Urothelium cell line (cell line): ENCODE measurements at regions not wholly inside any gene's neighbourhood (a gene's known extent, or its start where the extent isn't known, plus 50 kb on each side); places are given as distances from the start of the nearest gene placed in this dataset.
"Not testable (repeated sequence)": the region's sequence is repeated elsewhere in the genome, so short reads cannot be mapped to it uniquely, and the experiment has no call there.

Experiments used
- DNase-seq: peaks from one replicate; pipeline ENCODE4 v3.0.0; 2011; ENCODE audit warnings: low spot score, mixed read lengths
- FAIRE-seq: peaks from 2 replicates; lab custom pipeline; 2011; peaks lifted over from hg19 to GRCh38; lab: Jason Lieb, UNC

DNA sequence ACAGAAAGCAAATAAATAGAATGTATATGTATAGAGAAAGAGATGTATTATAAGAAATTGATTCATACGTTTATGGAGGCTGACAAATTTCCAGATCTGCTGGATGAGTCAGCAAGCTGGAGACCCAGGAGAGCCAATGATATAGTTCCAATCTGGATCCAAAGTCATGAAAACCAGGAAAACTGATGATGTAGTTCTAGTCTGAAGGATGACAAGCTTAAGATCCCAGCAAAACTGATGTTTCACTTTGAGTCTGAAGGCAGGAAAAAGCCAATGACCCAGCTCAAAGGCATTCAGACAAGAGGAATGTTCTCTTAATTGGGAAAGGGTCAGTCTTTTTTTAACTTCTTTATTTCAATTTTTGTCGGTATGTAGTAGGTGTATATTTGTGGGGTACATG lies 102.6 kb downstream of the LHFPL1 start:
- no peak for FAIRE-seq
- no peak for DNase-seq

GRCh38 chrX:112571388-112571787 lies 108.3 kb downstream of the LHFPL1 start:
- FAIRE-seq (no peak), DNase-seq (no peak)

- no peak for FAIRE-seq
- no peak for DNase-seq
These were observed 123.9 kb downstream of the LHFPL1 start for GRCh38 chrX:112555831-112556230.

DNA sequence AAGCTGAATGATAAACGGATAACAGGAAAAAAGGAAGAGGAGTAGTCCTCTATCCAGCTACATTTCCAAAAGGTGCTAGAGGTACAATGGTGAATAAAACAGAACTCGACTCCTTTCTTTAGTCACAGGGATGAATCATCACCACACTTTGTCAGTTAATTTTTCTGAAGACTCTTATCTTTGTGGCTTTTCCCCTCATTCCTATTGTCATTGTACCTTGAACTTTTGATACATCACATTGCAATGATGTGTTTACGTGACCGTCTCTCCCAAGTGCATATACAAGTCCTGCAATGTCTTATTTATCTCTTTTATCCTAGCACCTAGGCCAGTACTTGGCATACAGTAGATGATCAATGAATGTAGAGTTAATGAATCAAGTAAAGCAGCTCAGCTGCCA lies 134.7 kb downstream of the LHFPL1 start:
- no peak for DNase-seq

GRCh38 chrX:112536544-112536943 lies 143.2 kb downstream of the LHFPL1 start:
- DNase-seq (peak; percentile 1), FAIRE-seq (no peak)

More for the DNA sequence above, 134.7 kb downstream of the LHFPL1 start:
- no peak for FAIRE-seq

DNA sequence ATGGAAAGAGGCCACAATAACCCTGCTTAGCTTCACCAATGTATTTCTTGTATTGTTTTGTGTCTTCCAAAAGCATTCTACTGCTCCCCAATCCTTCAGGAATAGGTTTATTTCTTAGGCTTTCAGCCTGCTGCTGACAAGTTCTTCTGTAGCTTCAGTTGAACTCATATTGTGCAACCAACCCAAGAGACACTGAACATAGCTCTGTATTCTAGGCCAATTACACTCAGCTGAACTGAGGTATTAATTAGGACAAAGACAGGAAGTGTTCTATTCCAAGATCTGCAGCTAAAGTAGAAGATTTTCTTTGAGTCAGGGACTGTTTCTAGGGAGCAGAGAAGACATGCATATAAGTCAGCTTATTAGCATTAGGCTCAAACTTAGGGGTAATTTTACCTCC lies 151.8 kb downstream of the LHFPL1 start:
- DNase-seq: no peak
- FAIRE-seq: no peak

DNA sequence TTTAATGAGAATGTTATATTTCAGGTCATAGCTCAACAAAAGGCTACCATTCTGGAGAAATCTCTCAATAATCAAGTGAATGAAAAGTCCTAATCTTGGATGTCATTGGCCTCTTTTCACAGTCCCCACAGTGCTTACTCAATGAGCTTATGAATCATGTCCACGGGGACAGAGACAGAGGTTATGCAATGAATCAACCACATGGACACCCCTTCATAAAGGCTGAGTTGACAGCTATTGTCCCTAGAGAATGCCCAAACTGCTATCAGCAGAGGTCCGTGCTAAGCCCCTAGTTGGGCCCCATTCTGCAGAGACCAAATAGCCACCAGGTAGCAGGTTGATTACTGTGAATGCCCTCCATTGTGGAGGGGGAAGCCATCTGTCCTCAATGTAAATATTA lies 158.1 kb downstream of the LHFPL1 start:
- no peak for DNase-seq
- FAIRE-seq: no peak

DNA sequence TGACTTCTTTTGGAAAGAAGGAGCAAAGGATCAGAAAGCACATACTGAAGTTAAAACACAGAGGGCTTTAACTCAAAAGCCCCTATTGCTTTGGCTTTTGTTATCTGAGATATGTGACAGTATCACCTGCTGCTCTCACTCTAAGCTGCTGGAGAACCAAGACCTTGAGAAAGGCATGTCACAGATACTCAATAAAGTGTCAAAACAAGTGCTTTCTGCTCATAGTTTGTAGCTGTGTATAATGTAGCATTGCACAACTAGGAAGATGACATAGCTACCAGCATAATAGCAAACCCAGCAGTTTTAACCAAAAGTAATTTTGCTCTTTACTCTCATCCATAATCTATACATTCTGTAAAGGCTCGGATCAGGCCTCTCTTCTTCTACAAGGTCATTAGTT lies 159.6 kb downstream of the LHFPL1 start:
- FAIRE-seq (no peak), DNase-seq (no peak)

- DNase-seq: no peak
- FAIRE-seq: no peak
These were observed 166.6 kb downstream of the LHFPL1 start for GRCh38 chrX:112513154-112513553.

DNA sequence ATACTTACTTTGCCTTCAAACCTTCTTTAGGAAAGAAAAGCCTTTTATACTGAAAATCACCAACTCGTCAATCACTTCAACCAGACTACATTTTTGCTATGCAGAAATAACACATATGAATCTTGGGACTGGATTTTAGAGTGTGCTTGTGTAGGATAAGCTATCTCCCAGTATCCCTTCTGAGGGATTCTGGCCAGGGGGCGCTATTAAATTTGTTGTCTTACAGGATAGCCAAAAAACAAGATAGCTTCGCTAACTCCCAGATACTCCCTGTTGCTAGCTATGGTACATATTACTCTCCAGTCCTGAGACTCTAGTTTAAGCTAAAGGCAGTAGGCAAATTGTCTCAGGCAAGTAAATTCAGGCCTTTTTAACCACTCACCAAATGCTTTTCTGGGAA lies 167.2 kb downstream of the LHFPL1 start:
- DNase-seq: no peak
- no peak for FAIRE-seq

DNA sequence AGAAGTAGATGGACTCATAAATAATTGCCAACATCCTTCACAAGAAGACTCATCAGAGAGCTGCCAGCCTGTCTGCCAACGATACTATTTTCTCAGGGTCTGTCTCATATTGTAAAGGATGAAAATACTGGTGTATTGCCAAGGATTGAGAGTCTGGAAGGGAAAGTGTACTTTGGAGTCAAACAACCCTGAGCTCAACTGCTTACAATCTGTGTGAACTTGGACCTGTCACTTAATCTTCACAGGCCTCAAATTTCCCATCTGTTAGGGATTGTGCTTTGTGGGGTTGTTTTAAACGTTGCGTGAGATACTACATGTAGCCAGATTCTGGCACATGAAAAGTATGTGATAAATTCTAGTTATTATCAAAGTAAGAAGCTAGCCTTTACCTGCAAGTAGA lies 169.1 kb downstream of the LHFPL1 start:
- DNase-seq (no peak), FAIRE-seq (no peak)

- no peak for FAIRE-seq
- no peak for DNase-seq
These were observed 202.1 kb downstream of the LHFPL1 start for GRCh38 chrX:112477653-112478052.

- FAIRE-seq: no peak
- DNase-seq: no peak
These were observed 206.1 kb downstream of the LHFPL1 start for GRCh38 chrX:112473654-112474053.

- FAIRE-seq (no peak), DNase-seq (no peak)
These were observed 209.2 kb downstream of the LHFPL1 start for GRCh38 chrX:112470551-112470950.

GRCh38 chrX:112461949-112462450 lies 217.7 kb downstream of the LHFPL1 start:
- DNase-seq, FAIRE-seq: not testable (repeated sequence)

GRCh38 chrX:112457788-112458187 lies 221.9 kb downstream of the LHFPL1 start:
- DNase-seq: no peak
- no peak for FAIRE-seq

DNA sequence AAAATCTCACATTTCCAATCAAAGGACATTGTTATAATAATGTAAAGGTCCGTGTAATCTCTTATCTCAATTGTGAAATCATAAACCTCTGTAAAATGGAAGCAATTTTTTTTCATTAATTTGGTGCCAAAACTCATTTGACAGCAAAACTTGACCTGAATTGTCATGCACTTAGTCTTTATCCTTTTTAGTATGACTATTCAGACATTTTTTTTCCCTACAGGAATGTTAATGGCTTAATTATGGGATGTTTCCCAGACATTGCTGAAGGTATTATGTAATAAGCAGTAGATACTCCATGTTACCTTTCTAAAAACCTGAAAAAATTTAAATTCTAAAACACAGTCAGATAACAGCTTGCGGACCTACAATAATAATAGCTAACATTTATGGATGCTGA lies 228.9 kb downstream of the LHFPL1 start:
- no peak for FAIRE-seq
- DNase-seq: no peak

DNA sequence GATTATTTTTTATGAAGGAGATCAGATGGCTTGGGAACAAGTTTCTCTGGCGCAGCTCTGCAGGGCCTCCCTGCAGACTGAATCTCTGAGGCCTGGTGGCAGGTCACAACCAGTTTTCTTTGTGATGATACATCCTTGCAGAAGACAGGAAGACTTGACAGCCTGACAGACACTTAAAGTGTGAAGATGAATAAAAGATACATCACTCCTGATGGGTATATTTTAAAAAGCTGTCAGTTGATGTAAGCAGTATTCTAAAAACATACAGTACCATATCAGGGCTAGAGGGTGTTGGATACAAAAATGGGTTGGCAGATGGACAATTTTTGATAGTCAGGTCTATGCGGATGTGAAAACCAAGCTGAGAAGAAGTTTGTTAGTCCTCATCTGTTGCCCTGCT lies 239.5 kb downstream of the LHFPL1 start:
- no peak for FAIRE-seq
- DNase-seq: no peak

- FAIRE-seq: no peak
- no peak for DNase-seq
These were observed 255.6 kb downstream of the LHFPL1 start for GRCh38 chrX:112424166-112424565.

DNA sequence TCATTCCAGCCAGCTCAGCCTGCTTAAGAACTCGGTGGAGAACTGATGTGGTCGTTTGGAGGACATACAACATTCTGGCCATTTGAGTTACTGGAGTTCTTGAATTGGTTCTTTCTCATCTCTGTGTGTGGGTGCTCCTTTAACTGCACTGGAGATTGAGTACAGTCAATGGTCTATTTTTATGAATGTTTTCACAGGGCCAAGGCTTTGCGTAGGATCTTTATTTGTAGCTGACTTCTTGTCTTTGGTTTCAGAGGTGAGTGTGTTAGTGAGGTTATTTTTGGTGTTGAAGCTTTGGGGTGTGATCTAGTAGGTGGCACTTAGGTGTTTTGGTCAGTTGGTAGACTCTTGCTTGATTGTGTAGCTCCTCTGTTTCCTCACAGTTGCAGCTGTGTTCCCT lies 288.4 kb downstream of the LHFPL1 start:
- FAIRE-seq (no peak), DNase-seq (no peak)

GRCh38 chrX:112381649-112382298 lies 298.0 kb downstream of the LHFPL1 start:
- not testable (repeated sequence) for DNase-seq, FAIRE-seq

DNA sequence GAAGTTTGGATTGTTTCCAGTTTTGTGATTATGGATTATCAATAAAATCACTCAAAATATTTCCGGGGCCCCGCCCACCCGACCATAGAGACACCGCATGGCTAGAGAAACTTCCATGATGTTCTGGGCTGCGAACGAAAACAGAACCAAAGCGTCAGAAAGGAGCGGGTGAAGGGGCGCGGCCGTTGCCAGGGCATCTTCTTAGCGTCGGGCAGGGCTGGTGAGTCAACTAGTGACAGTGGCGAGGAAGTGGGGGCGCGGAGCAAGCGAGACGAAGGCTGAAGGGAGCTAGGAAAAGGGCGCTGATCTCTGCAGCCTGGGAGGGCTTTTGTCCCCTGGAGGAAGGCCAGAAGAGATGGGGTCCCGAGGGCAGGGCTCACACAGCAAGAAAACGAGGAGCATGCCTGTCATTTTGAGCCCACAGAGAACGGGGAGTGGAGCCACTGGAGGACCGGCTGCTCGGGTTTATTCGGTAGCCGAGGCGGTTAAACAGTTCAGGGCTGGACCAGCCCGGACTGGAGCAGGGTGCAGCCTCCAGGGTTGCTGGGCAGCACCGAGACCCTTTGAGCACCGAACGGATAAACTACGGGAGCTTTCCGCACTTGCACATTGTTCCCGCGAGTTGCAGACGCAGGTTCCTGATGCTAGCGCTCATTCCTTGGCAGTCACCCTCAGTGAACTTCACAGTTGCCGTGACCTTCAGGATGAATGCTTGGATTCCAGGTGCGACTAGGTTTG lies 298.1 kb upstream of the TRPC5 start:
- DNase-seq (peak; percentile 7), FAIRE-seq (no peak)
